Neural progenitor cell (in vitro differentiated cells): ENCODE measurements at regions not wholly inside any gene's neighbourhood (a gene's known extent, or its start where the extent isn't known, plus 50 kb on each side); places are given as distances from the start of the nearest gene placed in this dataset.

Experiments
- CTCF ChIP-seq: fragments of 200-600 bp; sonication (generic); IDR thresholded peaks from 2 replicates; pipeline ENCODE4 v1.5.1; 2017; ENCODE audit warnings: antibody characterized with exemption, mild to moderate bottlenecking
- EZH2 ChIP-seq: fragments of 200-600 bp; sonication (generic); IDR thresholded peaks from 2 replicates; pipeline ENCODE4 v1.6.1; 2017; ENCODE audit warnings: antibody characterized with exemption, mild to moderate bottlenecking, moderate library complexity
- EZH2phosphoT487 ChIP-seq: fragments of 200-600 bp; sonication (generic); IDR thresholded peaks from 2 replicates; pipeline ENCODE4 v1.6.1; 2017; ENCODE audit warnings: antibody characterized with exemption

- TF ChIP-seq CTCF = no peak
- TF ChIP-seq EZH2 = no peak
- TF ChIP-seq EZH2phosphoT487 = no peak
Observed at GRCh38 chr14:82411298-82411697, 877.6 kb upstream of the SEL1L start.
